Left renal pelvis (tissue), 4 donors: ENCODE measurements at regions not wholly inside any gene's neighbourhood (a gene's known extent, or its start where the extent isn't known, plus 50 kb on each side); places are given as distances from the start of the nearest gene placed in this dataset.

Experiments
- DNase-seq, 4 donors: peaks; one replicate each; pipeline ENCODE4 v3.0.0-alpha.2; 2013; ENCODE audit warnings: low read depth in 4 of 4, low spot score in 3 of 4

GRCh38 chr20:22004946-22005345 lies 299.5 kb downstream of the PAX1 start:
- DNase-seq, result no peak

- DNase-seq, result no peak
Measured at GRCh38 chr20:22003680-22004079, 298.2 kb downstream of the PAX1 start.

- DNase-seq, result no peak
Measured at GRCh38 chr20:22001886-22002285, 296.4 kb downstream of the PAX1 start.

- no peak for DNase-seq
Measured at GRCh38 chr20:21995461-21995860, 290.0 kb downstream of the PAX1 start.

GRCh38 chr20:21994203-21994602 lies 288.7 kb downstream of the PAX1 start:
- DNase-seq, result no peak

GRCh38 chr20:21982559-21982958 lies 277.1 kb downstream of the PAX1 start:
- DNase-seq, result no peak

- DNase-seq, result no peak
Measured at GRCh38 chr20:21981597-21982344, 276.3 kb downstream of the PAX1 start.

GRCh38 chr20:21981179-21981578 lies 275.7 kb downstream of the PAX1 start:
- DNase-seq, result no peak

GRCh38 chr20:21971436-21971835 lies 266.0 kb downstream of the PAX1 start:
- no peak for DNase-seq

GRCh38 chr20:21968486-21968885 lies 263.0 kb downstream of the PAX1 start:
- no peak for DNase-seq

GRCh38 chr20:21967481-21967880 lies 262.0 kb downstream of the PAX1 start:
- DNase-seq, result no peak

GRCh38 chr20:21956591-21956990 lies 251.1 kb downstream of the PAX1 start:
- DNase-seq, result no peak

GRCh38 chr20:21947406-21947805 lies 241.9 kb downstream of the PAX1 start:
- DNase-seq, result no peak

- no peak for DNase-seq
Measured at GRCh38 chr20:21944227-21944626, 238.8 kb downstream of the PAX1 start.

- DNase-seq, result no peak
Measured at GRCh38 chr20:21941941-21942805, 236.7 kb downstream of the PAX1 start.

GRCh38 chr20:21936720-21937380 lies 231.4 kb downstream of the PAX1 start:
- no peak for DNase-seq

GRCh38 chr20:21936261-21936660 lies 230.8 kb downstream of the PAX1 start:
- DNase-seq, result no peak

- no peak for DNase-seq
Measured at GRCh38 chr20:21933526-21933925, 228.1 kb downstream of the PAX1 start.

GRCh38 chr20:21921251-21921650 lies 215.8 kb downstream of the PAX1 start:
- DNase-seq, result peak in 2 of 4 donors; percentile 10 to 19

- no peak for DNase-seq
Measured at GRCh38 chr20:21920211-21920610, 214.7 kb downstream of the PAX1 start.

GRCh38 chr20:21918398-21918797 lies 212.9 kb downstream of the PAX1 start:
- DNase-seq, result no peak
